ENCODE measurements at regions not wholly inside any gene's neighbourhood (a gene's known extent, or its start where the extent isn't known, plus 50 kb on each side); places are given as distances from the start of the nearest gene placed in this dataset.

GRCh38 chr1:106699433-106699832, 357.0 kb upstream of the PRMT6 start:
- Histone ChIP-seq H3K9me3 (ENCODE audit: control insufficient read depth, low read length) (no peaks in the 10 kb centered on the region), H2AFZ (ENCODE audit: low read depth, low read length) (no peak overlapping the region), H3K27ac (ENCODE audit: low read length, poor library complexity, severe bottlenecking) (no peak overlapping the region), H3K4me1 (ENCODE audit: control insufficient read depth, insufficient read depth, low read depth, low read length) (no peaks in the 10 kb centered on the region), H3K23ac (ENCODE audit: low read length in 2 of 2) (no peak overlapping the region), H4K8ac (ENCODE audit: low read length) (no peak overlapping the region), H2BK120ac (ENCODE audit: low read depth, low read length) (no peak overlapping the region), H2BK12ac (ENCODE audit: low read length in 2 of 2) (no peak overlapping the region), H3K27me3 (ENCODE audit: control insufficient read depth in 1 of 2, insufficient read depth in 1 of 2, low read length in 2 of 2) (no peaks in the 10 kb centered on the region), H3K18ac (ENCODE audit: low read depth in 1 of 2, low read length in 2 of 2) (no peak overlapping the region), H3K4ac (ENCODE audit: low read depth in 1 of 2, low read length in 2 of 2) (no peak overlapping the region), H3K4me2 (ENCODE audit: low read length, poor library complexity, severe bottlenecking) (no peak overlapping the region), H2BK15ac (ENCODE audit: low read depth, poor library complexity, severe bottlenecking) (no peak overlapping the region), H2BK5ac (ENCODE audit: low read depth, low read length, poor library complexity, severe bottlenecking) (no peak overlapping the region), H3K79me1 (replicated peaks; ENCODE audit: low read length, poor library complexity, severe bottlenecking) (no peaks in the 10 kb centered on the region), H3K36me3 (ENCODE audit: control insufficient read depth in 1 of 2, insufficient read depth in 2 of 2, low read depth in 1 of 2, low read length in 2 of 2) (no peaks in the 10 kb centered on the region), H3K4me3 (ENCODE audit: insufficient read depth in 1 of 2, low read depth in 1 of 2, low read length in 2 of 2) (peak overlapping the region in 1 of 2 experiments; percentile 11), H4K91ac (ENCODE audit: low read length) (no peak overlapping the region), H2AK5ac (ENCODE audit: low read length, severe bottlenecking) (no peak overlapping the region), H3K9ac (ENCODE audit: low read length) (peak overlapping the region; percentile 46), H3K14ac (ENCODE audit: low read length in 2 of 2) (no peak overlapping the region)
- no peak for DNase-seq

GRCh38 chr1:106700211-106700610, 356.3 kb upstream of the PRMT6 start:
- H3K79me1 ChIP-seq (replicated peaks; ENCODE audit: low read length, poor library complexity, severe bottlenecking), result no peaks in the 10 kb centered on the region
- H2BK15ac ChIP-seq (ENCODE audit: low read depth, poor library complexity, severe bottlenecking), result no peak overlapping the region
- H3K4ac ChIP-seq (ENCODE audit: low read depth in 1 of 2, low read length in 2 of 2), result no peak overlapping the region
- no peak overlapping the region for H2BK12ac ChIP-seq (ENCODE audit: low read length in 2 of 2)
- H3K14ac ChIP-seq (ENCODE audit: low read length in 2 of 2), result no peak overlapping the region
- no peak overlapping the region for H2AFZ ChIP-seq (ENCODE audit: low read depth, low read length)
- H2BK5ac ChIP-seq (ENCODE audit: low read depth, low read length, poor library complexity, severe bottlenecking), result no peak overlapping the region
- no peak overlapping the region for H3K27ac ChIP-seq (ENCODE audit: low read length, poor library complexity, severe bottlenecking)
- H4K91ac ChIP-seq (ENCODE audit: low read length), result no peak overlapping the region
- peak overlapping the region; percentile 46 for H3K9ac ChIP-seq (ENCODE audit: low read length)
- H3K4me3 ChIP-seq (ENCODE audit: insufficient read depth in 1 of 2, low read depth in 1 of 2, low read length in 2 of 2), result peak overlapping the region in 1 of 2 experiments; percentile 41
- no peaks in the 10 kb centered on the region for H3K9me3 ChIP-seq (ENCODE audit: control insufficient read depth, low read length)
- DNase-seq, result no peak
- no peak overlapping the region for H4K8ac ChIP-seq (ENCODE audit: low read length)
- H2AK5ac ChIP-seq (ENCODE audit: low read length, severe bottlenecking), result no peak overlapping the region
- no peaks in the 10 kb centered on the region for H3K27me3 ChIP-seq (ENCODE audit: control insufficient read depth in 1 of 2, insufficient read depth in 1 of 2, low read length in 2 of 2)
- no peaks in the 10 kb centered on the region for H3K4me1 ChIP-seq (ENCODE audit: control insufficient read depth, insufficient read depth, low read depth, low read length)
- no peaks in the 10 kb centered on the region for H3K36me3 ChIP-seq (ENCODE audit: control insufficient read depth in 1 of 2, insufficient read depth in 2 of 2, low read depth in 1 of 2, low read length in 2 of 2)
- no peak overlapping the region for H3K18ac ChIP-seq (ENCODE audit: low read depth in 1 of 2, low read length in 2 of 2)
- H3K23ac ChIP-seq (ENCODE audit: low read length in 2 of 2), result no peak overlapping the region
- no peak overlapping the region for H2BK120ac ChIP-seq (ENCODE audit: low read depth, low read length)
- H3K4me2 ChIP-seq (ENCODE audit: low read length, poor library complexity, severe bottlenecking), result no peak overlapping the region

DNA sequence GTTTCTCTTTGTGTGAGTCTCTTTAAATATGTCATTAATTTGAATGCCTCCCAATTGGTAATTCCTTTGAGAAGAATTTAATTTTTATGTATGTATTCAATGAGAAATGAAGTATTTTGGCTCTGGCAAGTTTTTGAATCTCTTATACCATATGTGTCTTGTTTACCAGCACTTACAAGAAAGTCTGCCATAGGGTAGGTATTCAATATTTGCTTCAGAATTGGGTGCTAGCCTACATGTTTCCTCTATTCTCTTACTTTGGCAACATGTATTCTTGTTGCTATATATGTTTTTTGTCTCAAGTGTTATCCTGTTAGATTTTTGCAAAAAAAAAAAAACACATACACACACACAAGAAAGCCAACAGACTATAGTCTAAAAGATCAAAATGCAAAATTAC, 350.5 kb upstream of the PRMT6 start:
- Histone ChIP-seq H3K18ac (ENCODE audit: low read depth in 1 of 2, low read length in 2 of 2) (no peak overlapping the region), H3K4me2 (ENCODE audit: low read length, poor library complexity, severe bottlenecking) (no peak overlapping the region)

DNA sequence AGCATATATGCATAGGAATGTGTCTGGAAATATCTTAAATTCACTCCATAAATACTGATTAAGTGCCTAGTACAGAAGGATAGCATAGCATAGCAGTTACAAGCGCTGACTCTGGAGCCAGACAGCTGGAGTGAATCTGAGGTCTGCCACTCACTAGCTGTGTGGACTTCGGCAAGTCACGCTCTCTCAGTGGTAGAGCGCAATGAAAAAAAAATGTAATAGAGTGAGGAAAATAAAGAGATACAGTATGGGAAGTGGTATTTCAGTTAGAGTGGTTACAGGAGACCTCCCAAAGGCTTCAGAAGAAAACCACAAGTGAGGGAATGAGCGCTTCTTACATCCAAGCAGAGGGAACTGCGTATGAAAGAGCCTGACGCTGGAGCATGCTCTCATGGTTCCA, 338.9 kb upstream of the PRMT6 start:
- H2AFZ ChIP-seq (ENCODE audit: low read depth, low read length), result no peak overlapping the region
- no peaks in the 10 kb centered on the region for H3K27me3 ChIP-seq (ENCODE audit: control insufficient read depth in 1 of 2, insufficient read depth in 1 of 2, low read length in 2 of 2)
- no peak overlapping the region for H4K91ac ChIP-seq (ENCODE audit: low read length)
- no peak overlapping the region for H4K8ac ChIP-seq (ENCODE audit: low read length)
- no peak overlapping the region for H3K4ac ChIP-seq (ENCODE audit: low read depth in 1 of 2, low read length in 2 of 2)
- no peak overlapping the region for H2BK12ac ChIP-seq (ENCODE audit: low read length in 2 of 2)
- H2AK5ac ChIP-seq (ENCODE audit: low read length, severe bottlenecking), result no peak overlapping the region
- no peaks in the 10 kb centered on the region for H3K79me1 ChIP-seq (replicated peaks; ENCODE audit: low read length, poor library complexity, severe bottlenecking)
- H2BK120ac ChIP-seq (ENCODE audit: low read depth, low read length), result no peak overlapping the region
- H3K4me2 ChIP-seq (ENCODE audit: low read length, poor library complexity, severe bottlenecking), result no peak overlapping the region
- no peak for DNase-seq
- no peaks in the 10 kb centered on the region for H3K9me3 ChIP-seq (ENCODE audit: control insufficient read depth, low read length)
- H3K14ac ChIP-seq (ENCODE audit: low read length in 2 of 2), result no peak overlapping the region
- no peak overlapping the region for H3K23ac ChIP-seq (ENCODE audit: low read length in 2 of 2)
- H3K18ac ChIP-seq (ENCODE audit: low read depth in 1 of 2, low read length in 2 of 2), result no peak overlapping the region
- H2BK5ac ChIP-seq (ENCODE audit: low read depth, low read length, poor library complexity, severe bottlenecking), result no peak overlapping the region
- H3K4me3 ChIP-seq (ENCODE audit: insufficient read depth in 1 of 2, low read depth in 1 of 2, low read length in 2 of 2), result no peak overlapping the region
- 80% methylated on average over 7 of the region's 7 CpGs for WGBS
- no peak overlapping the region for H3K27ac ChIP-seq (ENCODE audit: low read length, poor library complexity, severe bottlenecking)
- H2BK15ac ChIP-seq (ENCODE audit: low read depth, poor library complexity, severe bottlenecking), result no peak overlapping the region
- no peaks in the 10 kb centered on the region for H3K4me1 ChIP-seq (ENCODE audit: control insufficient read depth, insufficient read depth, low read depth, low read length)
- no peaks in the 10 kb centered on the region for H3K36me3 ChIP-seq (ENCODE audit: control insufficient read depth in 1 of 2, insufficient read depth in 2 of 2, low read depth in 1 of 2, low read length in 2 of 2)
- no peak overlapping the region for H3K9ac ChIP-seq (ENCODE audit: low read length)

More for the DNA sequence above, 350.5 kb upstream of the PRMT6 start:
- Histone ChIP-seq H2BK12ac (ENCODE audit: low read length in 2 of 2) (no peak overlapping the region), H4K91ac (ENCODE audit: low read length) (no peak overlapping the region), H4K8ac (ENCODE audit: low read length) (no peak overlapping the region), H3K36me3 (ENCODE audit: control insufficient read depth in 1 of 2, insufficient read depth in 2 of 2, low read depth in 1 of 2, low read length in 2 of 2) (no peaks in the 10 kb centered on the region), H2AK5ac (ENCODE audit: low read length, severe bottlenecking) (no peak overlapping the region), H3K4me3 (ENCODE audit: insufficient read depth in 1 of 2, low read depth in 1 of 2, low read length in 2 of 2) (no peak overlapping the region), H3K79me1 (replicated peaks; ENCODE audit: low read length, poor library complexity, severe bottlenecking) (no peaks in the 10 kb centered on the region), H2BK15ac (ENCODE audit: low read depth, poor library complexity, severe bottlenecking) (no peak overlapping the region), H2AFZ (ENCODE audit: low read depth, low read length) (no peak overlapping the region), H3K27me3 (ENCODE audit: control insufficient read depth in 1 of 2, insufficient read depth in 1 of 2, low read length in 2 of 2) (no peaks in the 10 kb centered on the region), H3K27ac (ENCODE audit: low read length, poor library complexity, severe bottlenecking) (no peak overlapping the region), H2BK5ac (ENCODE audit: low read depth, low read length, poor library complexity, severe bottlenecking) (no peak overlapping the region), H3K9me3 (ENCODE audit: control insufficient read depth, low read length) (peaks cover 3% of the 10 kb centered on the region), H2BK120ac (ENCODE audit: low read depth, low read length) (no peak overlapping the region), H3K14ac (ENCODE audit: low read length in 2 of 2) (no peak overlapping the region), H3K23ac (ENCODE audit: low read length in 2 of 2) (no peak overlapping the region), H3K4me1 (ENCODE audit: control insufficient read depth, insufficient read depth, low read depth, low read length) (no peaks in the 10 kb centered on the region), H3K9ac (ENCODE audit: low read length) (no peak overlapping the region), H3K4ac (ENCODE audit: low read depth in 1 of 2, low read length in 2 of 2) (no peak overlapping the region)
- DNase-seq, result no peak
